ENCODE measurements at regions not wholly inside any gene's neighbourhood (a gene's known extent, or its start where the extent isn't known, plus 50 kb on each side); places are given as distances from the start of the nearest gene placed in this dataset.
"Not testable (repeated sequence)": the region's sequence is repeated elsewhere in the genome, so short reads cannot be mapped to it uniquely, and the experiment has no call there.

DNA sequence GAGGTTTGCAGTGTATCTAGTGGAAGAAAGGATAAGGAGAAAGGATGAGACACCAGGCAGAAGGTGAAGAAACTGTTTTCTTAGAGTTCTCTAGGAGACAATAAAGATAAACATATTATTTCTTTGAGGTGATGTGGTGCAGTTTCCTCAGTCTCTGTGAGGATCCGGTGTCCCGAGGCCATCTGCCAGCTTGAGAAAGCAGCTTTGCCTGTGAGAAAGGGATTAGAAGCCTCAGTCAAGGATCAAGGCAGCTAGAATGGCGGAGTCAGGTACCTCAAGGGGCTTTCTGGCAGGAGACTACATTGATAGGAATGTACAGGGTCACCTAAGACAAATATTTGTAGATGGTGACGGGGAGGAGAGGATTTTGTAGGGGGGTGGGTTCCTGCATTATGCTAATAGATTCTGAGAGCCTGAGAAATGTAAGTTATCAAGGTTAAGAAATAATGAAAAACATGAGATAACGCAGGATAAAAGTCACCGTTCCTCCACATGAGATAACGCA, 103.9 kb upstream of the MB21D2 start:
- Mint-ChIP-seq H3K4me1 (no peaks in the 10 kb centered on the region), H3K9me3 (ENCODE audit: low read depth) (no peaks in the 10 kb centered on the region), H3K4me3 (no peak overlapping the region), H3K27ac (no peak overlapping the region), H3K27me3 (peaks cover 7% of the 10 kb centered on the region), H3K36me3 (ENCODE audit: low read depth) (no peaks in the 10 kb centered on the region)
- intact Hi-C loops (cut with DNase I, micrococcal nuclease) = no loop called here
- ATAC-seq (no peak), DNase-seq (no peak)
- POLR2A ChIA-PET = no interaction called here
- CTCF ChIA-PET = interaction anchor here (0.6 kb wide), 1 partner anchor 476 kb away, joined by 3 read pairs; no protein-coding TSS in a partner anchor

DNA sequence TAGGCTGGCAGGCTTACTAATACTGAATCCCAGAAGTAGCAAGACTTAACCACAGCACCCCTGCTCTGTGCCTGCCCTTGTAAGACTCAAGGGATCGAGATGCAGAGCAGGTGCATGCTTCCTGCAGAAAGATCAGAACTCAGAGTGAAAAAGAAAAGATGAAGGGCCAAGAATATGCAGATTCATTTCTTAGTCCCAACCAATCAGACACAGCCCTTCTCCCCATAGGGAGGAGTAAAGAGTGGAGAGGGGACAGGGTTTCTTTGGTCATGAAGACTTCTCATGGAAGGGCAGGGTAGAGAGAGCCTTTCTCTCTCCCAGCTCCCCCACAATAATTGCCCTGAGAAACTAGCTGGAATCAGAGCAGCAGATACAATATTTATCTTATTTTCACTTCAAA, 105.6 kb upstream of the MB21D2 start:
- Mint-ChIP-seq H3K27ac (no peak overlapping the region), H3K4me3 (no peak overlapping the region), H3K9me3 (ENCODE audit: low read depth) (no peaks in the 10 kb centered on the region), H3K36me3 (ENCODE audit: low read depth) (no peaks in the 10 kb centered on the region), H3K27me3 (peaks cover 2% of the 10 kb centered on the region), H3K4me1 (no peaks in the 10 kb centered on the region)
- ChIA-PET POLR2A (no interaction called here), CTCF (interaction anchor here (1.7 kb wide), 1 partner anchor 206 kb away, joined by 4 read pairs; no protein-coding TSS in a partner anchor)
- intact Hi-C loops (cut with DNase I, micrococcal nuclease) = no loop called here
- DNase-seq = no peak
- ATAC-seq = no peak

DNA sequence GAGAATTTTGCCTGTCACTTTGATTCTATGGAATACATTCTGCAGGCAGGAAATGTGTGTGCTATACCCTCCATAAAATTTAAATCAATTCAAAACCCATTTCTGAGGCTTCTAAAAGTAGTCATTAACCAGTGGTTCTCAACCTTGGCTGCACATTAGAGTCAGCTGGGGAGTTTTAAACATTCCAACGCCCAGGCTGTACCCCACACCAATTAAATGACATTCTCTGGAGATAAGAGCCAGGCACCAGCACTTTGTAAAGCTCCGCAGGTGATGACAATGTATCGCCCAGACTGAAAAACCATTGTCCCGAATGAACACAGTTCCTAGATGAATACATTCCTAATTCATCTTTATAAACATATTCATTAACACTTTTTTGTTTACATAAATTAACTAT, 110.6 kb upstream of the MB21D2 start:
- H3K9me3 Mint-ChIP-seq (ENCODE audit: low read depth) = no peaks in the 10 kb centered on the region
- H3K27me3 Mint-ChIP-seq = no peaks in the 10 kb centered on the region
- no peak for ATAC-seq
- CTCF ChIA-PET = no interaction called here
- no peak for DNase-seq
- intact Hi-C loops (cut with DNase I, micrococcal nuclease) = no loop called here
- no peaks in the 10 kb centered on the region for H3K36me3 Mint-ChIP-seq (ENCODE audit: low read depth)
- H3K4me1 Mint-ChIP-seq = peaks cover 5% of the 10 kb centered on the region
- POLR2A ChIA-PET = no interaction called here
- no peak overlapping the region for H3K27ac Mint-ChIP-seq
- H3K4me3 Mint-ChIP-seq = no peak overlapping the region

- CTCF ChIA-PET = no interaction called here
Measured at GRCh38 chr3:193029800-193030199, 112.1 kb upstream of the MB21D2 start.

DNA sequence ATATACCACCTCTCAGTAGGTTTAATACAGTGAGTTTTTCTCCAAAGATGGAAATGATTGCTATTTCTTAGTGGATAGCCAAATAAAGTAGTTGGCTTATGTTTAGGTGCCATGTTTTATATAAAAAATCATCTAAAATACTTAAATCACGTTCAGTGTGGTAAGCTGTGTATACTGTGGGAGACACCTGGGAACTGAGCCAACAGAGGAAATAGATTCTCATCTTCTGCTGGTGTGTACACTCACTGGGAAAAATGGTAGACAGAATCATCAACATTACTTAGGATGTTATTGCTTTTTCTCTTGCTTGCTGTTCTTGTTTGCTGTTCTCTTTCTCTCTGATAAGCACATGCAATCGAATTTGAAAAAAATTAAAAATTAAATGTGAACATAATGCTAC, 112.6 kb upstream of the MB21D2 start:
- ChIA-PET POLR2A (no interaction called here), CTCF (no interaction called here)
- no peak overlapping the region for H3K4me3 Mint-ChIP-seq

More at GRCh38 chr3:193029800-193030199, 112.1 kb upstream of the MB21D2 start:
- POLR2A ChIA-PET = no interaction called here
- DNase-seq (no peak), ATAC-seq (no peak)
- peaks cover 5% of the 10 kb centered on the region for H3K4me1 Mint-ChIP-seq
- H3K36me3 Mint-ChIP-seq (ENCODE audit: low read depth) = no peaks in the 10 kb centered on the region
- H3K4me3 Mint-ChIP-seq = no peak overlapping the region
- H3K9me3 Mint-ChIP-seq (ENCODE audit: low read depth) = no peaks in the 10 kb centered on the region
- H3K27ac Mint-ChIP-seq = no peak overlapping the region
- peaks cover 3% of the 10 kb centered on the region for H3K27me3 Mint-ChIP-seq
- intact Hi-C loops (cut with DNase I, micrococcal nuclease) = no loop called here

GRCh38 chr3:193031911-193032310, 114.3 kb upstream of the MB21D2 start:
- intact Hi-C loops (cut with DNase I, micrococcal nuclease) = no loop called here
- H3K27ac Mint-ChIP-seq = no peak overlapping the region

More for the DNA sequence above, 112.6 kb upstream of the MB21D2 start:
- ATAC-seq (no peak), DNase-seq (no peak)
- H3K9me3 Mint-ChIP-seq (ENCODE audit: low read depth) = no peaks in the 10 kb centered on the region
- H3K36me3 Mint-ChIP-seq (ENCODE audit: low read depth) = no peaks in the 10 kb centered on the region
- H3K27ac Mint-ChIP-seq = no peak overlapping the region
- peaks cover 5% of the 10 kb centered on the region for H3K4me1 Mint-ChIP-seq
- intact Hi-C loops (cut with DNase I, micrococcal nuclease) = no loop called here
- peaks cover 4% of the 10 kb centered on the region for H3K27me3 Mint-ChIP-seq

GRCh38 chr3:193033226-193033780, 115.6 kb upstream of the MB21D2 start:
- Mint-ChIP-seq H3K36me3 (ENCODE audit: low read depth) (no peaks in the 10 kb centered on the region), H3K9me3 (ENCODE audit: low read depth) (no peaks in the 10 kb centered on the region), H3K4me3 (no peak overlapping the region), H3K4me1 (peaks cover 5% of the 10 kb centered on the region), H3K27ac (no peak overlapping the region), H3K27me3 (peaks cover 4% of the 10 kb centered on the region)
- no peak for ATAC-seq
- ChIA-PET POLR2A (no interaction called here), CTCF (no interaction called here)
- DNase-seq = no peak
- intact Hi-C loops (cut with DNase I, micrococcal nuclease) = no loop called here

More at GRCh38 chr3:193031911-193032310, 114.3 kb upstream of the MB21D2 start:
- Mint-ChIP-seq H3K4me1 (peaks cover 5% of the 10 kb centered on the region), H3K27me3 (peaks cover 4% of the 10 kb centered on the region), H3K36me3 (ENCODE audit: low read depth) (no peaks in the 10 kb centered on the region), H3K9me3 (ENCODE audit: low read depth) (no peaks in the 10 kb centered on the region), H3K4me3 (no peak overlapping the region)
- DNase-seq (no peak), ATAC-seq (no peak)
- ChIA-PET CTCF (interaction anchor here (1.3 kb wide), 1 partner anchor 9 kb away, joined by 5 read pairs; no protein-coding TSS in a partner anchor), POLR2A (no interaction called here)

GRCh38 chr3:193037828-193038227, 120.2 kb upstream of the MB21D2 start:
- CTCF ChIA-PET = interaction anchor here (2.2 to 2.3 kb wide), 2 partner anchors 220 to 225 kb away, joined by 8 to 9 read pairs; no protein-coding TSS in a partner anchor
- H3K4me3 Mint-ChIP-seq; H3K27me3 Mint-ChIP-seq; H3K4me1 Mint-ChIP-seq; POLR2A ChIA-PET; ATAC-seq; H3K27ac Mint-ChIP-seq; H3K36me3 Mint-ChIP-seq (ENCODE audit: low read depth); intact Hi-C loops (cut with DNase I, micrococcal nuclease); H3K9me3 Mint-ChIP-seq (ENCODE audit: low read depth); DNase-seq: not testable (repeated sequence)

- ATAC-seq (no peak), DNase-seq (no peak)
- H3K36me3 Mint-ChIP-seq (ENCODE audit: low read depth) = no peaks in the 10 kb centered on the region
- ChIA-PET POLR2A (no interaction called here), CTCF (interaction anchor here (1.2 to 2.3 kb wide), 4 partner anchors 102 to 228 kb away, joined by 3 to 9 read pairs (median 6); no protein-coding TSS in a partner anchor)
- H3K9me3 Mint-ChIP-seq (ENCODE audit: low read depth) = no peaks in the 10 kb centered on the region
- H3K27me3 Mint-ChIP-seq = peaks cover 4% of the 10 kb centered on the region
- intact Hi-C loops (cut with DNase I, micrococcal nuclease) = no loop called here
- no peaks in the 10 kb centered on the region for H3K4me1 Mint-ChIP-seq
- H3K27ac Mint-ChIP-seq = no peak overlapping the region
- no peak overlapping the region for H3K4me3 Mint-ChIP-seq
Measured at GRCh38 chr3:193039058-193039457, 121.4 kb upstream of the MB21D2 start.

DNA sequence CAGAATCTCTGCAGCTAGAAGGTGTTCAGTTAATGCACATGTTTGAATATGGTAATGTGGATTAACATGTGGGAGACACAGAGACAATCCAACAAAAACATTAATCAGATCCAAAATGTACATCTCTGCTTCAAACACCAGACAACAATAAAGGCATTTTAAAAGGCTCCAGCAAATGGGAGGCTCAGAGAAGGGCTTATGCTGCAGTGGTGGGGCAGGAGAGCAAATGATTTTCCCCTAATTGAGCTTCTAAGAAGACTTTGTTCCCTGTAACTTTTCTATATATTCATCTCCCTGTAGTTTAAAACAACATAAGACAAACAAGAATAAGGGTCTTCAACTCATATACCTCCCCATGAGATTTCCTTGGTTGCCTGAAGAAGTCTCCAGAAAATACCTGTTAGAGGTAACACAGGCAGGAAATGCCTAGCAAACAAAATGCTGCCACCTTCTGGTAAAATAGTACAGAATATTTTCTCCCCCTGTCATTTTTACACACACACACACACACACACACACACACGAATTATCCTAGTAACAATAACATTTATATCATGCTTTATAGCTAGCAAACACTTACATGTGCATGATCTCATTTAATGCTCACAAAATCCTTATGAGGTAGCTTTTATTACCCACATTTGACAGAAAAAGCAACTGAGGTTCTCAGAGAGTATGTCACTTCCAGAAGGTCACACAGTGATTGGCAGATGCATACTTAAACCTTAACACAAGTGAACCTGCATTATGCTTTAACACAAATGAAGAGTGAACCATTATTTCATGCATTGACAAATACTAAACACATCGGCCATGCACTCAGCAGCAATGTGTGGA, 123.4 kb upstream of the MB21D2 start:
- no peak overlapping the region for H3K27ac Mint-ChIP-seq
- H3K27me3 Mint-ChIP-seq = no peaks in the 10 kb centered on the region
- ChIA-PET POLR2A (no interaction called here), CTCF (interaction anchor here (0.5 to 6.8 kb wide), 13 partner anchors 9 to 717 kb away, joined by 3 to 87 read pairs (median 4); no protein-coding TSS in a partner anchor)
- ATAC-seq (no peak), DNase-seq (no peak)
- H3K9me3 Mint-ChIP-seq (ENCODE audit: low read depth) = no peaks in the 10 kb centered on the region
- intact Hi-C loops (cut with DNase I, micrococcal nuclease) = loop anchor here (1.0 to 5.0 kb wide), 7 partner anchors 124 to 574 kb away; partner anchors contain the start of gene MB21D2 (in 1 of the 2)
- H3K36me3 Mint-ChIP-seq (ENCODE audit: low read depth) = no peaks in the 10 kb centered on the region
- no peak overlapping the region for H3K4me3 Mint-ChIP-seq
- H3K4me1 Mint-ChIP-seq = no peaks in the 10 kb centered on the region

GRCh38 chr3:193046371-193046770, 128.7 kb upstream of the MB21D2 start:
- DNase-seq (no peak), ATAC-seq (no peak)
- Mint-ChIP-seq H3K27me3 (peaks cover 4% of the 10 kb centered on the region), H3K9me3 (ENCODE audit: low read depth) (no peaks in the 10 kb centered on the region), H3K4me1 (no peaks in the 10 kb centered on the region), H3K27ac (no peak overlapping the region), H3K4me3 (no peak overlapping the region), H3K36me3 (ENCODE audit: low read depth) (no peaks in the 10 kb centered on the region)
- intact Hi-C loops (cut with DNase I, micrococcal nuclease) = no loop called here
- POLR2A ChIA-PET = no interaction called here
- CTCF ChIA-PET = interaction anchor here (6.8 kb wide), 1 partner anchor 230 kb away, joined by 87 read pairs; no protein-coding TSS in a partner anchor

- POLR2A ChIA-PET; H3K9me3 Mint-ChIP-seq (ENCODE audit: low read depth); intact Hi-C loops (cut with DNase I, micrococcal nuclease); DNase-seq; H3K27ac Mint-ChIP-seq; ATAC-seq; CTCF ChIA-PET; H3K36me3 Mint-ChIP-seq (ENCODE audit: low read depth); H3K4me1 Mint-ChIP-seq; H3K27me3 Mint-ChIP-seq; H3K4me3 Mint-ChIP-seq: not testable (repeated sequence)
Measured at GRCh38 chr3:193047461-193047860, 129.8 kb upstream of the MB21D2 start.

All from activated CD4-positive, alpha-beta T cell treated with anti-CD3 and anti-CD28 coated beads for 36 hours (primary cell).